GM10266 (cell line): ENCODE measurements at regions not wholly inside any gene's neighbourhood (a gene's known extent, or its start where the extent isn't known, plus 50 kb on each side); places are given as distances from the start of the nearest gene placed in this dataset.

ENCODE experiments used
- DNase-seq: peaks from one replicate; pipeline ENCODE4 v3.0.0; 2012; ENCODE audit errors: extremely low spot score
- TF ChIP-seq, protein P1 (sequence below): IDR thresholded peaks from 2 replicates; pipeline ENCODE4 v1.5.1; 2012; ENCODE audit warnings: mild to moderate bottlenecking, low read depth; ENCODE audit not compliant: control insufficient read depth, insufficient read depth; ENCODE audit errors: missing control alignments

DNA sequence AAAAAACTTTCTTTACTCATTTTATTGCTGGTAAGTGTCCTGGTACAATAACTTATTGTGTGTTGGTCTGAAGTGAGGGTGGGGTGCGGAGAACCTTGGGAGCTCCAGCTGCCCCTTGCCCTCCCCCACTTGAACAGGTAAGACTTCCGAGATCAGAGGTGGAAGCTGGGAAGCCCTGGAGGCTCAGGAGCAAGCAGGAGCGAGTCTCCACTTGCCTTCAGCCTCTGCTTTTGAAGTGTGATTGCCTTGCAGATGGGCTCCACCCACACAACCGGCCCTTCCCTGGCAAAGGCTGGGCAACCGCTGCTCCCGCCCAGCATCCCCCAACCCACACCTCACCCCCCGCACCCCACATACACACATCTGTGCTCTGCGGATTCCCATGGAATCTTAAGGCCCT lies 179.6 kb downstream of the TFAP2C start:
- TF ChIP-seq, protein P1, sequence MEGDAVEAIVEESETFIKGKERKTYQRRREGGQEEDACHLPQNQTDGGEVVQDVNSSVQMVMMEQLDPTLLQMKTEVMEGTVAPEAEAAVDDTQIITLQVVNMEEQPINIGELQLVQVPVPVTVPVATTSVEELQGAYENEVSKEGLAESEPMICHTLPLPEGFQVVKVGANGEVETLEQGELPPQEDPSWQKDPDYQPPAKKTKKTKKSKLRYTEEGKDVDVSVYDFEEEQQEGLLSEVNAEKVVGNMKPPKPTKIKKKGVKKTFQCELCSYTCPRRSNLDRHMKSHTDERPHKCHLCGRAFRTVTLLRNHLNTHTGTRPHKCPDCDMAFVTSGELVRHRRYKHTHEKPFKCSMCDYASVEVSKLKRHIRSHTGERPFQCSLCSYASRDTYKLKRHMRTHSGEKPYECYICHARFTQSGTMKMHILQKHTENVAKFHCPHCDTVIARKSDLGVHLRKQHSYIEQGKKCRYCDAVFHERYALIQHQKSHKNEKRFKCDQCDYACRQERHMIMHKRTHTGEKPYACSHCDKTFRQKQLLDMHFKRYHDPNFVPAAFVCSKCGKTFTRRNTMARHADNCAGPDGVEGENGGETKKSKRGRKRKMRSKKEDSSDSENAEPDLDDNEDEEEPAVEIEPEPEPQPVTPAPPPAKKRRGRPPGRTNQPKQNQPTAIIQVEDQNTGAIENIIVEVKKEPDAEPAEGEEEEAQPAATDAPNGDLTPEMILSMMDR: no peak
- DNase-seq: no peak

DNA sequence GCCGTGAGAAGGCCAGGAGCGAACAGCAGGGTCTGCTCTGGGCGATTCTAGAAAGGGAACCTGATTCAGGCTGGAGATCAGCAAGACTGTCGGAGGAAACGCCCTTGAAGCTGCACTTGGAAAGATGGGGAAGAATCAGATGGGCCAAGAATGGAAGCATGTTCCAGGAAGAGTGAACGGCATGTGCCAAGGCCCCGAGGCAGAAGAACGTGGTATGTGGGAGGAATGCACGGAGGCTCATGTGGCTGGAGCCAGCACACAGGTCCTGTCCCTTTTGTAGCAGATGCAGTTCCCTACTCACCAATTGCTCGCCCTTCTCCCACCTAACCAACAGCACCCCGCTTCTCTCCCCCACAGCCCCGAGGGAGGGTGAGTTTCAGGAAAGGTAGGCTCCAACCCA lies 180.6 kb downstream of the TFAP2C start:
- DNase-seq: no peak
- TF ChIP-seq, protein P1: no peak

DNA sequence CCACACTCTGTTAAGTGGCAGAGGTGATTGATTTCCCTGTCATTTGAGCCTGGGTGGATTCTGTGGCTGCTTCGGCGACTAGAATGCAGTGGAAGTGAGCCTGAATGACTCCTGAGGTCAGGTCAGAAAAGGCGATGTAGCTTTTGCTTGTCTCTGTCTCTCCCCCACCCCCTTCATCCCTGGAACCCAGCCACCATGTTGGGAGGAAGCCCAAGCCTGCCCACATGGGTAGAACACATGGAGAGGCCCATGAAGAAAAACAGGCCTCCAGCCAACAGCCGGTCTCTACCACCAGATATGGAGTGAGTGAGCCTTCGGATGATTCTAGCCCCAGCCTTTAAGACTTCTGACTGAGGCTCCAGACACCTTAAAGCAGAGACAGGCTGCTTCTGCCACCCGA lies 181.0 kb downstream of the TFAP2C start:
- DNase-seq: no peak
- TF ChIP-seq, protein P1: no peak

DNA sequence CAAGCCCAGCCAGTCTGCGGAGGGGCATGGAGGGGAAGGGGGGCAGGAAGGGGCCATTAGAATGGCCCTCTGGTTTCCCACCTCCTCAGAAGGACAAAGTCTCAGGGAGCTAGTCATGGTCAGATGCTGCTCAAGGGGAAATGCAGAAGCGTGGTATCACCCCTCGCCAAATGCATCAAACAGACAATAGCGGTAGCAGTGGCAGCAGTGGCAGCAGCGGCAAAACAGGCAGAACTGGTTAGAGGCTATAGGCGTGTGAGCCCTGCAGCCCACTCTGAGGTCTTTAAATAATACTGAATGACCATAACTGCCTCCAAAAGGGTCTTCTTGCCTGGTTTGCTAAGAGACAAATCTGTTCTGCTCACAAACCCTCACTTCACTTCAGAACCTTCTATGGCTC lies 186.7 kb downstream of the TFAP2C start:
- TF ChIP-seq, protein P1: no peak
- DNase-seq: no peak

DNA sequence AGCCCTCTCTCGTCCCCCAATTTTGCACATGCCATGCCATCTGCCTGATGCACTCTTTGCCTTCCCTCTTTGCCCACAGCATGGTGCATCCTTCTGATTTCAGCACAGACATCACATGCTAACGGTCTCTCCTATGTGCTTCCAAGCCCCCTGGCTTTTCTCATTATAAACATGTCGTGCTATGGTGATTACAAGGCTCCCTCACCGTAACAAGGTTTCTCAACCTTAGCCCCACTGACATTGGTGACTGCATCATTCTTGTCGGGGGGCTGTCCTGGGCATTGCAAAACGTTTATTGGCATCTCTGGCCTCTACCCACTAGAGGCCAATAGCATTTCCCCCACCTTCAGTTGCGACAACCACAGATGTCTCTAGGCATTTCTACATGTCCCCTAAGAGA lies 187.2 kb downstream of the TFAP2C start:
- TF ChIP-seq, protein P1: no peak
- no peak for DNase-seq

DNA sequence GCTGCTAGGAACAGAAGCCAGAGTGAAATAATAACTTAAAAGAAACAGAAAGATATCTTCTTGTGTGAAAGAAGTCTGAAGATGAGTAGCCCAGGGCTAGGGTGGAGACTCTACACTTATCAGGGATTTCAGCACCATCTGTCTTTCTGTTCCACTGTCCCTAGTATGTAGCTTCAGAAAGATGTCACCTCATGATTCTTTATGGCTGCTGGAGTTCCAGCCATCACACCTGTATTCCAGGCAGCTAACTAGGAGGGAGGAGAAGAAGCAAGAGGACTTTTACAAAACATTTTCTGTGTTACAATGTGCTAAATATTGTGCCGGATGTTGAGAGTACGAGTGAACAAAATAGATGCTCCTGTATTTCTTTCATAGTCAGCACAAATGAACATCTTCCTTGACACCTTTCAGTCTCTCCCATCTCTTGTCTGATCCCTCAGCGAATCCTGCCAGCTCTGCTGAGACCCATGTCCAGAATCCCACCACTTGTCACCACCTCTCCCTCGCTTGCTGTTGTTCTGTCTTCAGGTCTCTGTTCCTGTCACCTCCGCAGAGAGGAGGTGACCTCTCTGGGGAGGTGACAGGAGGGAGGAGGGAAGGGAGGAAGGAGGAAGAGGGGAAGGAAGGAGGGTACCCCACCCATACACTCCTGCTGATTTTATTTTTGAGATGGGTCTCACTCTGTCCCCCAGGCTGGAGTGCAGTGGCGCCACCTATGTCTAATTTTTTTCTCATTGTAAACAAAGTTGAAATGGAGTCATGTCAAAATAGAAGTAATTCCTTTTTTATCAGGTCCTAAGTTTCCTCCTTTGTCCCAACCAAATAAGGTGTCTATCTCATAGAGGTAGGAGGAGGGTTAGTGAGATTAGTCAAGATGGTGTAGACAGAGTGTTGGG lies 188.9 kb downstream of the TFAP2C start:
- DNase-seq: no peak
- TF ChIP-seq, protein P1: no peak

DNA sequence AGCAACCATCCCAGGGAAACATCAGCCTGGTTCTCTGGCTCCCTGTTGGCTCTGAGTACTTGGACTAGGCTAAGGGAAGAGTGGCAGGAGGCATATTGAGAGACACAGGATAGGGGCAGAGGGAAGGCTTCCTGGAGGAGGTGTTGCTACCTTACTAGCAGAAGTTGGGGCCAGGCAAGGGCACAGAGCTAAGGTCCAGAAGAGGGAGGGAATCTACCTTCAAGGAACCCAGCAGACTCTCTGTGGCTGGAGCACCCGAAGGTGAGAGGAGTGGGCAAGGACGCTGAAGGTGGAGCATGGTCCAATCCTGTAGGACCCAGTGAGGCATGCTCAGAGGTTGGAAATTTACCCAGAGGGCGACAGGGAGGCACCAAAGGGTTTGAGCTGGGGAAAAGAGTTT lies 191.9 kb downstream of the TFAP2C start:
- TF ChIP-seq, protein P1: no peak
- no peak for DNase-seq
